Upper lobe of left lung (tissue), 4 donors: ENCODE measurements at regions not wholly inside any gene's neighbourhood (a gene's known extent, or its start where the extent isn't known, plus 50 kb on each side); places are given as distances from the start of the nearest gene placed in this dataset.

ENCODE experiments used
- CTCF ChIP-seq, 6 experiments: fragments of 450-650 bp in 4 of 6; fragments of 200-600 bp in 2 of 6; sonication (generic) in 2 of 6; IDR thresholded peaks; one replicate each; pipeline ENCODE4 v1.5.1; 2016 to 2019; ENCODE audit warnings: antibody characterized with exemption in 6 of 6
- EP300 ChIP-seq, 4 donors: sonication (generic); formaldehyde crosslinking; IDR thresholded peaks; one replicate each; pipeline ENCODE4 v1.5.1; 2017; ENCODE audit warnings: antibody characterized with exemption in 4 of 4, control low read depth in 2 of 4
- POLR2A ChIP-seq, 4 donors: fragments of 450-650 bp; IDR thresholded peaks; one replicate each; pipeline ENCODE4 v1.5.1; 2016 to 2017; ENCODE audit warnings: antibody characterized with exemption in 4 of 4, mild to moderate bottlenecking in 2 of 4
- POLR2AphosphoS5 ChIP-seq, 2 donors: sonication (generic); formaldehyde crosslinking; IDR thresholded peaks; one replicate each; pipeline ENCODE4 v1.5.1; 2017; ENCODE audit warnings: antibody characterized with exemption in 2 of 2

- no peak for TF ChIP-seq CTCF (IDR thresholded peaks at IDR 0.05)
- TF ChIP-seq POLR2AphosphoS5 (IDR thresholded peaks at IDR 0.05), result no peak
- TF ChIP-seq POLR2A (IDR thresholded peaks at IDR 0.05), result no peak
- TF ChIP-seq EP300 (IDR thresholded peaks at IDR 0.05), result no peak
Measured at GRCh38 chr18:1464444-1465217, 560.0 kb downstream of the ADCYAP1 start.
